Neural cell (in vitro differentiated cells): ENCODE measurements at regions not wholly inside any gene's neighbourhood (a gene's known extent, or its start where the extent isn't known, plus 50 kb on each side); places are given as distances from the start of the nearest gene placed in this dataset.

Source experiments
- EZH2 ChIP-seq: fragments of 200-600, 300-800 bp; shearing (Covaris generic), sonication (generic); IDR thresholded peaks from 2 replicates; pipeline ENCODE4 v1.6.1; 2014; ENCODE audit warnings: antibody characterized with exemption, low read length, borderline replicate concordance, mild to moderate bottlenecking; ENCODE audit not compliant: insufficient read depth, poor library complexity, severe bottlenecking
- POLR2AphosphoS5 ChIP-seq: IDR thresholded peaks from 2 replicates; pipeline ENCODE4 v1.6.1; 2012
- RAD21 ChIP-seq: fragments of 450-650 bp; conservative IDR thresholded peaks from 2 replicates; pipeline ENCODE4 v1.6.1; 2014; ENCODE audit warnings: antibody characterized with exemption, mild to moderate bottlenecking, moderate library complexity
- TAF1 ChIP-seq: IDR thresholded peaks from 2 replicates; pipeline ENCODE4 v1.6.1; 2012; ENCODE audit warnings: low read depth
- TF ChIP-seq, protein P1 (sequence below): fragments of 450-650 bp; IDR thresholded peaks from 2 replicates; pipeline ENCODE4 v1.5.1; 2014; ENCODE audit warnings: antibody characterized with exemption, mild to moderate bottlenecking, moderate library complexity; ENCODE audit not compliant: poor library complexity, severe bottlenecking

DNA sequence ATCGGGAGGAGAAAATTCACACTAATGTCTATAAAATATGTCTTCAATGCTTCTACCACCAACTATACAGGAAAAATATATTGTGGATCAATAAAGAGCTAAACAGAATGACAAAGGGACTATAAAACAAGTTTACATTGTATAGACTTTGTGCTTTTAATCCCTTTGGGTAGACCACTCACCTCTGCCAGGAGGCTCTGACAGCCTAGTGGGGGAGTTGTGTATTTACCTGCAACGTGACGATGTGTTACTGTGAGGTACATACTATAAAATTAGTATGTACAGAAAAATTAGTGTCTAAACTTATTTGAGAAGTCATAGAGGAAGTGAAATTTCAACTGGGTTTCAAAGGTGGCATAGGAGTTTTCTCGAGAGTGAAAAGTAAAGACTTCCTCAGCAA is 243.3 kb upstream of the REG3G start:
- TF ChIP-seq TAF1 (no peak), EZH2 (no peak), POLR2AphosphoS5 (no peak), RAD21 (no peak)
- TF ChIP-seq, protein P1, sequence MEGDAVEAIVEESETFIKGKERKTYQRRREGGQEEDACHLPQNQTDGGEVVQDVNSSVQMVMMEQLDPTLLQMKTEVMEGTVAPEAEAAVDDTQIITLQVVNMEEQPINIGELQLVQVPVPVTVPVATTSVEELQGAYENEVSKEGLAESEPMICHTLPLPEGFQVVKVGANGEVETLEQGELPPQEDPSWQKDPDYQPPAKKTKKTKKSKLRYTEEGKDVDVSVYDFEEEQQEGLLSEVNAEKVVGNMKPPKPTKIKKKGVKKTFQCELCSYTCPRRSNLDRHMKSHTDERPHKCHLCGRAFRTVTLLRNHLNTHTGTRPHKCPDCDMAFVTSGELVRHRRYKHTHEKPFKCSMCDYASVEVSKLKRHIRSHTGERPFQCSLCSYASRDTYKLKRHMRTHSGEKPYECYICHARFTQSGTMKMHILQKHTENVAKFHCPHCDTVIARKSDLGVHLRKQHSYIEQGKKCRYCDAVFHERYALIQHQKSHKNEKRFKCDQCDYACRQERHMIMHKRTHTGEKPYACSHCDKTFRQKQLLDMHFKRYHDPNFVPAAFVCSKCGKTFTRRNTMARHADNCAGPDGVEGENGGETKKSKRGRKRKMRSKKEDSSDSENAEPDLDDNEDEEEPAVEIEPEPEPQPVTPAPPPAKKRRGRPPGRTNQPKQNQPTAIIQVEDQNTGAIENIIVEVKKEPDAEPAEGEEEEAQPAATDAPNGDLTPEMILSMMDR: no peak
